HEK293T (cell line): ENCODE measurements at regions not wholly inside any gene's neighbourhood (a gene's known extent, or its start where the extent isn't known, plus 50 kb on each side); places are given as distances from the start of the nearest gene placed in this dataset.

ENCODE experiments used
- CTCF ChIA-PET: fragments of 350-600 bp; formaldehyde crosslinking; extraction: SDS; loops from one replicate; lab custom pipeline; 2021; ENCODE audit warnings: antibody characterized with exemption, inconsistent platforms; lab: Yijun Ruan, JAX
- POLR2A ChIA-PET: fragments of 350-600 bp; formaldehyde crosslinking; extraction: SDS; loops from one replicate; lab custom pipeline; 2020; ENCODE audit warnings: antibody characterized with exemption, inconsistent platforms; lab: Yijun Ruan, JAX
- DNase-seq: peaks from one replicate; pipeline ENCODE4 v3.0.0; 2012; ENCODE audit warnings: mixed read lengths; ENCODE audit errors: extremely low spot score
- ARNT ChIP-seq: fragments of 450-650 bp; IDR thresholded peaks from 2 replicates; pipeline ENCODE4 v1.6.1; 2017; ENCODE audit warnings: mild to moderate bottlenecking
- BHLHE40 ChIP-seq: fragments of 450-650 bp; IDR thresholded peaks from 2 replicates; pipeline ENCODE4 v1.6.1; 2016; ENCODE audit warnings: mild to moderate bottlenecking, moderate library complexity, borderline replicate concordance
- CTBP1 ChIP-seq: fragments of 450-650 bp; IDR thresholded peaks from 2 replicates; pipeline ENCODE4 v1.6.1; 2016; ENCODE audit warnings: borderline replicate concordance
- ELF4 ChIP-seq: fragments of 450-650 bp; IDR thresholded peaks from 2 replicates; pipeline ENCODE4 v1.6.1; 2017; ENCODE audit warnings: antibody characterized with exemption
- FOXA1 ChIP-seq: fragments of 450-650 bp; IDR thresholded peaks from 2 replicates; pipeline ENCODE4 v1.6.1; 2016; ENCODE audit warnings: mild to moderate bottlenecking
- FOXK2 ChIP-seq: fragments of 450-650 bp; IDR thresholded peaks from 2 replicates; pipeline ENCODE4 v1.6.1; 2016; ENCODE audit warnings: mild to moderate bottlenecking
- FOXM1 ChIP-seq: fragments of 450-650 bp; IDR thresholded peaks from 2 replicates; pipeline ENCODE4 v1.6.1; 2017; ENCODE audit warnings: mild to moderate bottlenecking, borderline replicate concordance
- HDGF ChIP-seq: fragments of 450-650 bp; IDR thresholded peaks from 2 replicates; pipeline ENCODE4 v1.6.1; 2017; ENCODE audit warnings: antibody characterized with exemption, borderline replicate concordance
- L3MBTL2 ChIP-seq: fragments of 450-650 bp; conservative IDR thresholded peaks from 2 replicates; pipeline ENCODE4 v1.6.1; 2016; ENCODE audit warnings: mild to moderate bottlenecking
- LEF1 ChIP-seq: fragments of 450-650 bp; IDR thresholded peaks from 2 replicates; pipeline ENCODE4 v1.6.1; 2017; ENCODE audit warnings: mild to moderate bottlenecking, borderline replicate concordance
- NFRKB ChIP-seq: fragments of 450-650 bp; IDR thresholded peaks from 2 replicates; pipeline ENCODE4 v1.6.1; 2016; ENCODE audit warnings: mild to moderate bottlenecking, moderate library complexity
- PKNOX1 ChIP-seq: fragments of 450-650 bp; IDR thresholded peaks from 2 replicates; pipeline ENCODE4 v1.6.1; 2016
- SP1 ChIP-seq: fragments of 450-650 bp; IDR thresholded peaks from 2 replicates; pipeline ENCODE4 v1.6.1; 2017
- SUZ12 ChIP-seq: fragments of 450-650 bp; IDR thresholded peaks from 2 replicates; pipeline ENCODE4 v1.6.1; 2016; ENCODE audit warnings: mild to moderate bottlenecking
- TARDBP ChIP-seq: fragments of 450-650 bp; IDR thresholded peaks from 2 replicates; pipeline ENCODE4 v1.6.1; 2016
- ZNF384 ChIP-seq: fragments of 450-650 bp; IDR thresholded peaks from 2 replicates; pipeline ENCODE4 v1.6.1; 2016

GRCh38 chr2:83578405-83578804, 880.7 kb downstream of the SUCLG1 start:
- TF ChIP-seq ZNF384 (no peak), HDGF (no peak), TARDBP (no peak), FOXM1 (no peak), BHLHE40 (no peak), ELF4 (no peak), SUZ12 (no peak)
- CTCF ChIA-PET: no interaction called here
- POLR2A ChIA-PET: no interaction called here
- DNase-seq: no peak

- CTCF ChIA-PET: no interaction called here
- no peak for DNase-seq
- TF ChIP-seq ZNF384 (no peak), LEF1 (no peak), SUZ12 (no peak), NFRKB (no peak), FOXA1 (no peak), HDGF (no peak), SP1 (no peak)
- POLR2A ChIA-PET: no interaction called here
Observed at GRCh38 chr2:83574614-83575013, 884.5 kb downstream of the SUCLG1 start.

GRCh38 chr2:83573060-83573459, 886.0 kb downstream of the SUCLG1 start:
- TF ChIP-seq ARNT (no peak), ZNF384 (no peak), ELF4 (no peak), SP1 (no peak), HDGF (no peak), SUZ12 (no peak), CTBP1 (no peak)
- ChIA-PET POLR2A (no interaction called here), CTCF (no interaction called here)
- no peak for DNase-seq

GRCh38 chr2:83572400-83572799, 886.7 kb downstream of the SUCLG1 start:
- no peak for DNase-seq
- ChIA-PET POLR2A (no interaction called here), CTCF (no interaction called here)
- TF ChIP-seq HDGF (no peak), NFRKB (no peak), CTBP1 (no peak), L3MBTL2 (no peak), ZNF384 (no peak), ARNT (no peak)

- DNase-seq: no peak
Observed at GRCh38 chr2:83567551-83567950, 891.5 kb downstream of the SUCLG1 start.

GRCh38 chr2:83565626-83566025, 893.5 kb downstream of the SUCLG1 start:
- POLR2A ChIA-PET: no interaction called here
- no peak for DNase-seq
- no peak for TF ChIP-seq TARDBP
- no peak for TF ChIP-seq ARNT
- TF ChIP-seq FOXM1: no peak
- TF ChIP-seq FOXK2: no peak
- TF ChIP-seq BHLHE40: no peak
- TF ChIP-seq SUZ12: no peak
- no peak for TF ChIP-seq L3MBTL2
- no peak for TF ChIP-seq FOXA1
- CTCF ChIA-PET: no interaction called here

More at GRCh38 chr2:83567551-83567950, 891.5 kb downstream of the SUCLG1 start:
- TF ChIP-seq BHLHE40 (no peak), SUZ12 (no peak), TARDBP (no peak), NFRKB (no peak), CTBP1 (no peak), ARNT (no peak), FOXA1 (no peak), LEF1 (no peak), PKNOX1 (no peak), ELF4 (no peak), FOXM1 (no peak), L3MBTL2 (no peak), HDGF (no peak)
- ChIA-PET CTCF (no interaction called here), POLR2A (no interaction called here)

- CTCF ChIA-PET: no interaction called here
- POLR2A ChIA-PET: no interaction called here
- TF ChIP-seq TARDBP: no peak
- TF ChIP-seq BHLHE40: no peak
- TF ChIP-seq L3MBTL2: no peak
- TF ChIP-seq SP1: no peak
- TF ChIP-seq LEF1: no peak
- TF ChIP-seq FOXM1: no peak
- no peak for TF ChIP-seq ZNF384
- no peak for TF ChIP-seq FOXA1
- TF ChIP-seq ARNT: no peak
- no peak for TF ChIP-seq FOXK2
- TF ChIP-seq ELF4: no peak
- TF ChIP-seq CTBP1: no peak
- no peak for TF ChIP-seq NFRKB
- TF ChIP-seq HDGF: no peak
- DNase-seq: no peak
Observed at GRCh38 chr2:83565181-83565580, 893.9 kb downstream of the SUCLG1 start.

- TF ChIP-seq LEF1: no peak
- TF ChIP-seq ZNF384: no peak
- TF ChIP-seq PKNOX1: no peak
- TF ChIP-seq SUZ12: no peak
- no peak for TF ChIP-seq FOXK2
- TF ChIP-seq FOXA1: no peak
- no peak for TF ChIP-seq ARNT
- TF ChIP-seq ELF4: no peak
- TF ChIP-seq CTBP1: no peak
- TF ChIP-seq NFRKB: no peak
- TF ChIP-seq HDGF: no peak
- TF ChIP-seq TARDBP: no peak
- CTCF ChIA-PET: no interaction called here
- POLR2A ChIA-PET: no interaction called here
- DNase-seq: no peak
Observed at GRCh38 chr2:83561592-83561991, 897.5 kb downstream of the SUCLG1 start.
